HL-60 (cell line): ENCODE measurements at regions not wholly inside any gene's neighbourhood (a gene's known extent, or its start where the extent isn't known, plus 50 kb on each side); places are given as distances from the start of the nearest gene placed in this dataset.

Source experiments
- DNase-seq, 2 experiments: peaks; one replicate each; pipeline ENCODE4 v3.0.0-alpha.2; 2010 to 2020; ENCODE audit warnings: low read depth in 1 of 2, low spot score in 1 of 2
- H3K27ac ChIP-seq: fragments of 250-450 bp; sonication (Bioruptor Pico); replicated peaks from 2 replicates; pipeline ENCODE4 v1.5.1; 2020; ENCODE audit warnings: mild to moderate bottlenecking, moderate library complexity
- H3K27me3 ChIP-seq: fragments of 250-450 bp; sonication (Bioruptor Pico); 2 replicates; pipeline ENCODE4 v1.5.1; 2021; ENCODE audit warnings: mild to moderate bottlenecking, moderate library complexity; ENCODE audit not compliant: insufficient read depth, poor library complexity, severe bottlenecking
- H3K4me3 ChIP-seq: replicated peaks from 2 replicates; pipeline ENCODE4 v1.5.1; 2011; ENCODE audit warnings: mild to moderate bottlenecking, control low read depth, low read length; ENCODE audit not compliant: insufficient read depth
- CTCF ChIP-seq: IDR thresholded peaks from one replicate; pipeline ENCODE4 v1.5.1; 2011; ENCODE audit warnings: low read length, control low read depth, inconsistent platforms; ENCODE audit not compliant: insufficient read depth
- GABPA ChIP-seq: IDR thresholded peaks from 2 replicates; pipeline ENCODE4 v1.6.1; 2012; ENCODE audit warnings: low read depth
- POLR2AphosphoS5 ChIP-seq: IDR thresholded peaks from 2 replicates; pipeline ENCODE4 v1.6.1; 2012; ENCODE audit warnings: low read depth
- REST ChIP-seq: IDR thresholded peaks from 2 replicates; pipeline ENCODE4 v1.6.1; 2012; ENCODE audit warnings: low read depth; ENCODE audit not compliant: insufficient replicate concordance
- SPI1 ChIP-seq: IDR thresholded peaks from 2 replicates; pipeline ENCODE4 v1.6.1; 2012; ENCODE audit warnings: low read depth, mild to moderate bottlenecking, borderline replicate concordance

GRCh38 chr7:47142169-47142866 is 439.6 kb downstream of the TNS3 start:
- H3K4me3 ChIP-seq: no peak overlapping the region
- no peaks in the 10 kb centered on the region for H3K27me3 ChIP-seq
- DNase-seq: no peak
- no peak for TF ChIP-seq CTCF
- TF ChIP-seq GABPA: no peak
- no peak for TF ChIP-seq REST
- H3K27ac ChIP-seq: no peak overlapping the region

- Histone ChIP-seq H3K4me3 (no peak overlapping the region), H3K27me3 (no peaks in the 10 kb centered on the region), H3K27ac (no peak overlapping the region)
- no peak for DNase-seq
- no peak for TF ChIP-seq SPI1
- TF ChIP-seq CTCF: no peak
- TF ChIP-seq REST: no peak
- TF ChIP-seq GABPA: no peak
- no peak for TF ChIP-seq POLR2AphosphoS5
Observed at GRCh38 chr7:47132471-47132870, 449.4 kb downstream of the TNS3 start.

GRCh38 chr7:47128700-47129099 is 453.2 kb downstream of the TNS3 start:
- TF ChIP-seq SPI1 (no peak), REST (no peak), GABPA (no peak), POLR2AphosphoS5 (no peak), CTCF (no peak)

More at GRCh38 chr7:47128700-47129099, 453.2 kb downstream of the TNS3 start:
- no peak overlapping the region for H3K27ac ChIP-seq
- H3K27me3 ChIP-seq: no peaks in the 10 kb centered on the region
- H3K4me3 ChIP-seq: no peak overlapping the region
- no peak for DNase-seq
